DMS114 treated with DMSO at 0.1 percent for 48 hours (cell line): ENCODE measurements at regions not wholly inside any gene's neighbourhood (a gene's known extent, or its start where the extent isn't known, plus 50 kb on each side); places are given as distances from the start of the nearest gene placed in this dataset.

Source experiments
- DNase-seq: peaks from one replicate; lab custom pipeline; 2025; ENCODE audit not compliant: unreplicated experiment; lab: John Stamatoyannopoulos, UW

DNA sequence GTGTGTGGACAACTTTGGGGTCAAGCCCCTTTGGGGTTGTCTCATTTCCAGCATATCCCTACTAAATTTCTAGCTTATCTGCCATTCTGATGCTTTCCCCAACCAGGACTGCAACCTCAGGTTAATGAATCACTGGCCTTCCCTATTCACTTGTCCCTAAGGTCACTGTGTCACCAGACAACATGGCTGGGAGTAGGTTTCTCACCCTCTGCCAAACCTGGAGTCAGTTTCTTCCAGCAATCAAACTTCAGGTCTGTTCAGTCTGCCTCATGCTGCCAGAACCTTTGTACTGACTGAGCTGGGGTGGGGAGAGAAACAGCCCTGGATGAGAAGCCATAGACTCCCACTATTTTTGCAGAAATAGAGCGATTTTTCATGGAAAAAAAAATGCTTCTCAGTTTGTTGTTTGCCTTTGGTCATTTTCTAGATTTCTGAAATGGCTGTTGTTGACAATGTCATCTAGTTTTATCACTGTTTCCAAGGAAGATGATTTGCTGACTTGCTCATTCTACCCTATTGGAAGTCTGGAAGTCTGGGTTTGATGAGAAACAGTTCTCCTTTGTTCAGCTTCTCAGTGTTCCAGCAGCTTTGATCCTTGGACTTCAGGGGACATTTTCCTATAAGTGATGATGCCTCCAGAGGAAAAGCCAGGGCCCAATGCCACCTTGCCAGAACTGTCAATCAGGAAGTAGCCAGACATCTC is 74.8 kb upstream of the IL12A start:
- no peak for DNase-seq

DNA sequence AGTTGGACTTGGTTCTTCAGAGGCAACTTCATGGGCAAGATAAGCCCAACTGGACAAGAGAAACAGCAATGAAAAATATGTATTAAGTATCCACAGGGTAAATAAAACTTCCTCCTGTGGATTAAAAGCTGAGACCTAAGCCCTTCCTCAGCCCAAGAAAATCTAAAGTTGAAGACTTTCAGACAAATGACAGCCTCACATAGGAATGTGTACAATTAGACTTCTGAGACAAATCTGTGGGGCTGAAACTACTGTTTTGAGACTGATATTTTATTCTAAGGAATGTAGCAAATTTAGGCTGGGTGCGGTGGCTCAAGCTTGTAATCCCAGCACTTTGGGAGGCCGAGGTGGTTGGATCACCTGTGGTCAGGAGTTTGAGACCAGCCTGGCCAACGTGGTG is 74.2 kb upstream of the IL12A start:
- DNase-seq: no peak

DNA sequence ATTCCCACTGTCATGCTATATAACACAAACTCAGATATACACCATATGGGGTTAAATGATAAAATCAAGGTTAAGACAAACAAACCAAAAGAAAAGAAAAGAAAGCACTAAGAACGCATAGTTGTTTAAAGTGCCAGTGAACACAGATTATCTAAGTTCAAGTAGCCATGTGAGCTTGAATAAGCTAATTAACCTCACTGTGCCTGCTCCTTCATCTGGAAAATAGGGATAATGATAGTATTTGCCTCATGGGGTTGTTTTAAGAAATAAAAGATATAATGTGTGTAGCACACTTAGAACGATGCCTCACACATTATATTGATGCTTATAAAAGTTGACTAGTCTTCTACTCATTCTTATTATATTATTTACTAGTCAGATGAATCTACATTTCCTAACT is 72.6 kb upstream of the IL12A start:
- DNase-seq: no peak

DNA sequence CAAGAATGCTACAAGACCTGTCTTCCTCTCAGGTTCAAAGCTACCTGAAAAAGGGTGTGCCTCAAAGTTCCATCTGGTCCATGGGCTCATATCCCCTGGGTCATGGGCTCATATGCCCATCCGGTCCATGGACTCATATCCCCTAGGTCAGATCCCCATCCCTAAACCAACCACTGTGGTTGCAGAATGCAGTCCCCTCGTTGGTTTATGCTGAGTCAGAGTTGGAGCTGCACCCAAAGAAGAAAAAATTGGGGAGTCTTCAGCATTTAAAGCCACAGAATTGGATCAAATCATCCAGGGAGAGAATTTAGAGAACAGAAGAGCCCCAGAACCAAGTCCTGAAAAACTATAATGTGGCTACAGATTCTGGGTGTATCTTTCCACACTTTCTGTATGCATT is 71.5 kb upstream of the IL12A start:
- no peak for DNase-seq

DNA sequence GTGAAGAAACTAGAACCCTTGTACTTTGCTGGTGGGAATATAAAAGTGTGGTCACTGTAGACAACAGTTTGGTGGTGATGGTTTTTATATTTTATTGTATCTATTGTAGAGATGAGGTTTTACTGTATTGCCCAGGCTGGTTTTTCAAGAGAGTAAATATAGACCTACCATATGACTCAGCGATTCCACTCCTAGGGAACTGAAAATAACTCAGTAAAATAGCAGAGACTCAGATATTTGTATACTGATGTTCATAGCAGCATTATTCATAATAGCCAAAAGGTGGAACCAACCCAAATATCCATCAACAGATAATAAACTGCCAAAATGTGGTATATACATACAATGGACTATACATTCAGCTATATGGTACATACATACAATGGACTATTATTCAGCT is 68.8 kb upstream of the IL12A start:
- no peak for DNase-seq

DNA sequence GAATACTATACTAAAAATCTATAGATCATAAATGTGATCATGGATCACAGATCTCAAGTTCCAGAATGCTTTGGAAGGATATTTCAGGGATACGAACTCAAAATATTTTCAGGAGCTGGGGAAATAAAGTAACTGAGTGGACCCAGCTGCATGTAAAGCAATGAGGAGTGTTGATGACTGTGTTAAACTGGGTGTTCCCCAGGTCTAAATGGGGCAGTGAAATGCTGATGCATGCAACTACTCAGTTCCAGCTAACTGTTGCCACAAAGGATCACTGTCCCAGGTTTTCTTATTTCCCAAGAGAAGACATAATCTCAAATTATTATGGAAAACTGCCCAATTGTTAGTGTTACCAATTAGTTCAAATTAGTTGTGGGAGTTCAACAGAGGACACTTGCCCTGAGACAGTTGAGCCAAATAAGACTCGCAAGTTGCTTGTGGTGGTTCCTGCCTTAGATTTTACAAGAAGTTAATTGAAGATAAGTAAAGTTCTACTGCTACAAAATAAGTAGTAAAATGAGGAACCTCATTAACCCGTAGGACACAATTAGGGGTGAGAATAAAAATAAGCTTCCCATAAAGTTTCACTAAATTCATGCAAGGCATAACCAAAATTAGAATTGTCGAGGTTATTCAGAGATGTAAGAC is 66.3 kb upstream of the IL12A start:
- no peak for DNase-seq

DNA sequence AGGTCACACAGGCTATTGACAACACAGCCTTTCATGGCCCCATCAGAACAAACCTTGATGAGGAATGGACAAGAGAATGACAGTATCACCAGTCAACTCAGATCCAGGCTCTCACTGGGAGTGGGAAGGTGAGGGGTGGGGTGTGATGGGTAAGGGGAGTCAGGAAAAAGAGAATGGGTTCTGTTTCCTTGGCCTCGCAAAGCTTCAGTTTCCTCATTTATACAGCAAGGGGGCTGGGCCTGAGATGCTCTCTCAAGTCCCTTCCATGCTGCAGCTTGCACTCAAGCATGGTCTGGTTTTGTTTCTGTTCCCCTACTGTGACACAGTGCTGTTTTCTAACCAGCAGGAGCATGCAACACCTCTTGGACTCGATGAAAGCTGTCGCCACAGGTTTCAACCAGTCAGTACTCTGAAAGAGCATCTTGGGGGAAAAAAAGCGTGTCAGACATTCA is 65.7 kb upstream of the IL12A start:
- no peak for DNase-seq

DNA sequence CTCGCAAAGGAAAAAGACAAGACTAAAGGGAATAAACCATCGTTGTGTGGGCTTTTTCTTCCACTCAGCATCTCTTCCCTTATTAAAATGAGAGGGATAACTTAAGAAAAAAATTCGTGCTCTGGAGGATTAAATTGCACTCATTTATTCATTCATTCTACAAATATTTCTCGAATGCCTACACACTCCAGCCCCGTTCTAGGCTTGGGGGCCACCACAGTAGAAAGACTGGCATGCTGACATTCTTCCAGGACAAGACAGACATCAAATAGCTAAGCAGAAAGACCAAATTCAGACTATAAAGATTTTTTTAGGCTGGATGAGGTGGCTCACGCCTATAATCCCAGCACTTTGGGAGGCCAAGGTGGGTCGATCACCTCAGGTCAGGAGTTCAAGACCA is 65.3 kb upstream of the IL12A start:
- no peak for DNase-seq

DNA sequence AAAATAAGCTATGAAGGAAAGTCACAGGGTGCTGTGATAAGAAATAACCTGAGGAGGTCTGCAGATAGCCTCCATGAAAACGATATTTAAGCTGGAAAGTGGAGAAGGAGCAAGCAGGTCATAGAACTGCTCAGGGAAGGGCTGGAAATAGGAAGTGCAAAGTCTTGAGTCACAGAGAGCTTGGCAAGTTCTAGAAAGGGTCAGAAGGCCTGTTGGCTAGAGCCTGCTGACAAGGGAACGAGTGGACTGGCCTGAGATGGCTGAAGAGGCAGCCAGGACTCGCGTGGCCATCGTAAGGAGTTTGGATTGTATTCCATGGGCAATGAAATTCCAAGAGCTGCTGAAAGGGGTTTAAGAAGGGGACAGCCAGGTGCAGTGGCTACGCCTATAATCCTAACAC is 64.7 kb upstream of the IL12A start:
- DNase-seq: no peak

DNA sequence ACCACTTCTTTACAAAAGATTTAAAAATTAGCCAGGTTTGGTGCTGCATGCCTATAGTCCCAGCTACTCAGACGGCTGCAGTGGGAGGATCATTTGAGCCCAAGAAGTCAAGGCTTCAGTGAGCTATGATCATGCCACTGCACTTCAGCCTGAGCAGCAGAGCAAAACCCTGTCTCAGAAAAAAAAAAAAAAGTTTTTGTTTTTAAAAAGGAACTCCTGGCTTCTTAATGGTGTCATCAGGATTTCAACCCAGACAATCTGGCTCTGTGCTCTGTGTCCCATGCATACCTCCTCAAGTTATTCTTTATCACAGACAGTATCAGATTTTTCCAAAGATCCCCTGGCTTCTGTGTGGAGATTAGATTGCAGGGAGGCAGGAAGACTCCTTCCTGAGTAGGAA is 64.2 kb upstream of the IL12A start:
- DNase-seq: no peak

DNA sequence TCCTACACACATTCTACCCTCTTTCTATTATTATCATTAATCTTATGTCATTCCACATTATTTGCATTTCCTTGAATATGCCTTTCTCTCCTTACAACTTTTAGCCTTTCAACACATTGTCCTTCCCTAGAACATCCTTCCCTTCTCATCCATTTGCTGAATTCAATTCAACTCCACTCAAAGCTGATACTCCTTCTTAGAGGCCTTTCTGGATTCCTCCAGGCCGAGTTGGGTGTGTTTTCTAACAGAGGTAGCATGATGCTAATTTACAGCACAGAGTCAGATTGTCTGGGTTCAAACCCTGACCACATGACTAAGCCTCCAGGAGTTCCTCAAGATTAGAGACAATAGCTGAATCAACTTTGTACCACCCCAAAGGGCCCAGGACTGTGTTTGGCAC is 63.4 kb upstream of the IL12A start:
- no peak for DNase-seq

DNA sequence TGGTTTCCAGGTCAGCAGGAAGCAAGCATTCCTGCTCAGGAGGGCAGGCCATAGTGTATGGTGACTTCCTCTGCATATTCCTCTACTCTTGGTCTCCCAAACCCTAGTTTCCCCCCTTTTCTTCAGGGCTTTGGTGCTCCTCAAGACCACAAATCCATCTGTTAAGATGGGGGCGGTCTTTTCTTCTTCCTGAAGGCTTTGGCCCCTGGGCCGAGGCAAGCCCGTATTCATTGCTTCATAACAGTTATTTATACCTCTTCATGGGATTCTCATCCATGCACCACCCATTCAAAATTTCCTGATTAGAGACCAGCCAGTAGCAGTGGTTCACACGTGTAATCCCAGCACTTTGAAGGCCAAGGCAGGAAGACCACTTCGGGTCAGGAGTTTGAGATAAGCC is 62.1 kb upstream of the IL12A start:
- no peak for DNase-seq

DNA sequence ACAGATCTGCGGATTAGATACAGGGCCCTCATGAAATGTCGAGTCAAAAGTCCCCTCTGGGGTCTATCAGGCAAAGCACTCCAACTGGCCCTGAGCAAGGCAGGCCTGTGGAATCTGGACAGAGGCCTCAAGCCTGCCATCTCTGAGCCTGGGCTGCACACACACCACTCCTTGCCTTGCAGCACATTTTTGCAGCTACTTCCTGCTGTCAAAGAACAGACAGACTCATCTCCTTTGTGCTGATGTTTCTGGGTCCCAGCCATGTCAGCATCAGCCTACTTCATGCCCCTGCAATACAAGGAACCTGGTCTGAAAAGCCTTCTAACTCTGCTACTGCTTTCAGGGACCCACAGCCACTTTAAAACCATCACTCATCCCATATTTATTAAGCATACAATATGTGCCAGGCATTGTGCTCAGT is 60.6 kb upstream of the IL12A start:
- DNase-seq: no peak

DNA sequence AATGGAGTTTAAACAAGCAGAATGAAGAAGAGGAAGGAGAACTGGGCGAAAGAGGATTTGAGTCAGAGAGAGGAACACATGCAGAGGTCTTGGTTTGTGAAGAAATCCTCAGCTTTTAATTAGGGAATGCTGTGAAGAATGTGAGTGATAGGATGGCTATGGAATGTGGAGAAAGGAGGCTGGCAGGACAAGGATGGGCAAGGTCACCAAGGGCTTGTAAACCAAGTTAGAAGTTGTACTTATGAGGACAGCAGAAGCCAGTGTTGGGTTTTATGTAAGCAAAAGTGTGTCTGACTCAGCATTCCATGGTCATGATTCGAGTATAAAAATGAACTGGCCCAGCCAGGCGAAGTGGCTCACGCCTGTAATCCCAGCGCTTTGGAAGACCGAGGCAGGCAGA is 60.0 kb upstream of the IL12A start:
- DNase-seq: no peak

DNA sequence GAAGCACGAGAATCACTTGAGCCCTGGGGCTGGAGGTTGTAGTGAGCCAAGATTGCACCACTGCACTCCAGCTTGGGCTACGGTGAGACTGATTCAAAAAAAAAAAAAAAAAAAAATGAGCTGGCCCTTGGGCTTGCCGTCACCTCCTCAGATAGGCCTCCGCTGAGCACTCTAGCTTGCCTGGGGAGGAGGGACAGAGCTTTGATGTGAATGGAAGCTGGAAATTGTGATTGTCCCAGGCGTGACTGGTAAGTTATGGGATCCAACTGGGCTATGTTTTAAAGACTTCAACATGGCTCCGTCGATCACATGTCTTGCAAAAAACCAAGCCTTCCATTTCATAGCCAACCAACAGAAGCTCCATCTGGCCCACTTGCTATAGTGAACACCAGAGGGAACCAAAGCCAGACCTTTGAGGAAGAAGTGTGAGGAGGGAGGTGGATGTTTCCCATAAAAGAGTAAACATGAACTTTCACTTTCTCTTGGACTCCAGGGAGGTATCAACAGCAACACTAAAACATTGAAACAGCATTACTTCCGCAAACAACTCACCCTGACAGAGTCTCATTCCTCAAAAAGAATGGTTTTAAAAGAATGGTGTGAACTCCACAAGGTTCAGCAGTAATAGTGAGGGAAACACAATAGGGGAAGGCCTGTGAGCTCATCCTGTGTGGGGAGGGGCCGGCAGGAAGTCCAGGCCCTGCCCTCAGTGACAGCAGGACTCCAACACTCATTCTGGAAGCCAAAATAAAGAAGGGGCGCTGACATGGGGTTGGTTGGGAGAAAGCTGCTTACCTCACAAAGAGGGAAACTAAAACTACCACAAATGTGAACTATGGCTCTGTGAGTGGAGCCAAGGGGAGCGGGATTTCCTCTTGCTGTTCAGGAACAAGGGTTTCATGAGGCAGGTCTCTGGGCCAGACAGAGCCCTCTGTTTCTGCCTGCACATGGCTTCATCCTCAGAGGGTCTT is 59.2 kb upstream of the IL12A start:
- DNase-seq: peak; percentile 9

DNA sequence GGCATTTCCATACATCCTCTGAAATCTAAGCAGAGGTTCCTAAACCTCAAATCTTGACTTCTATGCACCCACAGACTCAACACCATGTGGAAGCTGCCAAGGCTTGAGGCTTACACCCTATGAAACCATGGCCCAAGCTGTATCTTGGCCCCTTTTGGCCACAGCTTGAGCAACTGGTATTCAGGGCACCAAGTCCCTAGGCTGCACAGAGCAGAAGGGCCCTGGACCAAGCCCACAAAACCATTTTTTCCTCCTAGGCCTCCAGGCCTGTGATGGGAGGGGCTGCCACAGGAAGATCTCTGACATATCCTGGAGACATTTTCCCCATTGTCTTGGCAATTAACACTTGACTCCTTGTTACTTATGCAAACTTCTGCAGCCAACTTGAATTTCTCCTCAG is 54.4 kb upstream of the IL12A start:
- DNase-seq: no peak

DNA sequence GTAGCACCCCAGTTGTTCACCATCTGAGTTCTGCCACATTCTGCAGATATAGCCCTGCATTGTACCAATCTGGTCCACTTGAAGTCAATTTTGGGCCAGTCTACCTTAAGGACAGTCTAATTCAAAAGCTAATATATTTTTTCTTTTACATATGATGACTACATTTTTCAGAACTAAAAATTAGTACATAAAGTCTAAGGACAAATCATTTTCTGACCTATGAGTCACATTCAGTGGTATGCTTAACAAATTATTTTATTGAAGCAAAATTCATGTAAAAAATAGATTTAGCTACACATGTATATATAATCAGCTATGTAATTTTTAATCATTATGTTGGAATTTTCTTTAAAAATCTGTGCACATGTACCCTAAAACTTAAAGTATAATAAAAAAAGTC is 52.1 kb upstream of the IL12A start:
- DNase-seq: no peak

DNA sequence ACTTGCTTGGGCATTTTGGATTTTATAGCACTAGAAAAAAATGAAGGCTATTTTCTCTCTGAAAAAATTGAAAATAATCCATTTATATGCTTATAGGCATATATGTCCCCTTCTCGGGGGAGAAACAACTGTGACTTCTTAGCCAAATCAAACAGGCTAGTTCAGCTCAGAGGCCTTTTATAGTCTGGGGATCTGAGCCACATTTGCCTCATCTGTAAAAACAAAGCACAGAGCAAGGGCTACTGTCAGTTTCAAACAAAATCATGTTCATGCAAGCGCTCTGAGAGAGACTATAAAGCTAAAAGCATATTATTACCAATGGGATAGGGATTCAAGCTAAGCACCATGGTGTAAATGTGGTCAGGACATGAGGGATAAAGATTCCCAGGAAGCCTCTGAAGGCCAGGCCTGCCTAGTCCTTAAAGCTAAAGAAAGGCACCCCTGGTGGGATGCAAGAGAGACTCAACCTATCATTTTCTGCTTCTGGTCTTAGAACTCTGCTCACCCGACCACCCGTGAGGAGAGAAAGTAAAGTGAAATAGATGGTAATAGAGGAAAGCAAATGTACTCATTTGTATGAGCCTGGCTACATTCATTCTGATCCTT is 51.0 kb upstream of the IL12A start:
- DNase-seq: no peak

DNA sequence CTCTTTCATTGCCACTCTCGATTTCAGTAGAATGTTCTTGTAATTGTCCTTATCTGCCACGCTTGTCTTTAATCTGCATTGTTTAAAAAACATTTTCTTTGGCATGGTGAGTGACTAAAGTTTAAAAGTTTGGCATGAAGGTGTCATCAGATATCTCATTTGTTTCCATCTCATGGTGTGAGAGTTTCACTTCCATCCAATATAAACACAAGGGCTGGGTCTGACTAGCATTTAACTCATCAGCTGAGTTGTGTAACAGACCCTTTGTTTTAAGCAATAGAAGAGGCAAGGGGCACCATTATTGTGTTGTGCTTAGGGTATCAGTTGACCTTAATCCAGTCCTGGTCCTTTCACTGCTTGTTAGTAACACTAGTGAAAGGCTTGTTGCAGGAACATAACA is 49.9 kb upstream of the IL12A start:
- no peak for DNase-seq
